ENCODE measurements at regions not wholly inside any gene's neighbourhood (a gene's known extent, or its start where the extent isn't known, plus 50 kb on each side); places are given as distances from the start of the nearest gene placed in this dataset.

GRCh38 chr1:82390627-82391026 lies 589.9 kb downstream of the ADGRL2 start:
- TF ChIP-seq POLR2AphosphoS5 (IDR thresholded peaks at IDR 0.05) (no peak), POLR2A (IDR thresholded peaks at IDR 0.05; ENCODE audit: low read depth) (no peak), EP300 (IDR thresholded peaks at IDR 0.05) (no peak)
- TF ChIP-seq, protein P1, sequence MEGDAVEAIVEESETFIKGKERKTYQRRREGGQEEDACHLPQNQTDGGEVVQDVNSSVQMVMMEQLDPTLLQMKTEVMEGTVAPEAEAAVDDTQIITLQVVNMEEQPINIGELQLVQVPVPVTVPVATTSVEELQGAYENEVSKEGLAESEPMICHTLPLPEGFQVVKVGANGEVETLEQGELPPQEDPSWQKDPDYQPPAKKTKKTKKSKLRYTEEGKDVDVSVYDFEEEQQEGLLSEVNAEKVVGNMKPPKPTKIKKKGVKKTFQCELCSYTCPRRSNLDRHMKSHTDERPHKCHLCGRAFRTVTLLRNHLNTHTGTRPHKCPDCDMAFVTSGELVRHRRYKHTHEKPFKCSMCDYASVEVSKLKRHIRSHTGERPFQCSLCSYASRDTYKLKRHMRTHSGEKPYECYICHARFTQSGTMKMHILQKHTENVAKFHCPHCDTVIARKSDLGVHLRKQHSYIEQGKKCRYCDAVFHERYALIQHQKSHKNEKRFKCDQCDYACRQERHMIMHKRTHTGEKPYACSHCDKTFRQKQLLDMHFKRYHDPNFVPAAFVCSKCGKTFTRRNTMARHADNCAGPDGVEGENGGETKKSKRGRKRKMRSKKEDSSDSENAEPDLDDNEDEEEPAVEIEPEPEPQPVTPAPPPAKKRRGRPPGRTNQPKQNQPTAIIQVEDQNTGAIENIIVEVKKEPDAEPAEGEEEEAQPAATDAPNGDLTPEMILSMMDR (IDR thresholded peaks at IDR 0.05): no peak
- Histone ChIP-seq H3K4me1 (no peaks in the 10 kb centered on the region), H3K27ac (replicated peaks in 1 of 4) (no peak overlapping the region), H3K27me3 (no peaks in the 10 kb centered on the region), H3K9me3 (no peaks in the 10 kb centered on the region), H3K36me3 (no peaks in the 10 kb centered on the region), H3K4me3 (no peak overlapping the region)
- intact Hi-C loops (cut with DNase I): no loop called here
- no peak for DNase-seq (ENCODE audit: extremely low spot score)
- WGBS: 85% methylated on average over 1 of the region's 1 CpG

DNA sequence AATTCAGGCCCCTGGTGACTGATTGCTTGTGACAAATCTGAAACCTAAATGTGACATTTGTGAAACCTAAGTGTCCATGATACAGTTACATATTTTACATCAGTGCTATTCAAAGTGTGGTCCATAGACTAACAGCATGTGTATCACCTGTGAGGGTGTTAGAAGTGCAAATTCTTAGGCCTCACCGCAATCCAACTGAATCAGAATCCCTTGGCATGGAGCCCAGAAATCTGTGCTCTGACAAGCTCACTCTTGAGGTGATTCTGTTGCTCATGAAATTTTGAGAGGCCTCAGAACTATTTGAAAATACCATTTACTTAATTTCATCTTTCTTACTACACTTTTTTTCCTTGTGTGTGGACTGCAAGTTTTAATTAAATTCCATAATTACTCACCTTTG lies 587.9 kb downstream of the ADGRL2 start:
- H3K36me3 ChIP-seq: no peaks in the 10 kb centered on the region
- no peaks in the 10 kb centered on the region for H3K27me3 ChIP-seq
- no peaks in the 10 kb centered on the region for H3K9me3 ChIP-seq
- WGBS: 59% methylated on average over 1 of the region's 1 CpG
- H3K27ac ChIP-seq (replicated peaks in 1 of 4): no peak overlapping the region
- no peak for DNase-seq (ENCODE audit: extremely low spot score)
- no peak overlapping the region for H3K4me3 ChIP-seq
- H3K4me1 ChIP-seq: no peaks in the 10 kb centered on the region
- TF ChIP-seq POLR2AphosphoS5 (IDR thresholded peaks at IDR 0.05): no peak
- no peak for TF ChIP-seq POLR2A (IDR thresholded peaks at IDR 0.05; ENCODE audit: low read depth)
- TF ChIP-seq, protein P1 (IDR thresholded peaks at IDR 0.05): no peak
- TF ChIP-seq EP300 (IDR thresholded peaks at IDR 0.05): no peak
- intact Hi-C loops (cut with DNase I): no loop called here

DNA sequence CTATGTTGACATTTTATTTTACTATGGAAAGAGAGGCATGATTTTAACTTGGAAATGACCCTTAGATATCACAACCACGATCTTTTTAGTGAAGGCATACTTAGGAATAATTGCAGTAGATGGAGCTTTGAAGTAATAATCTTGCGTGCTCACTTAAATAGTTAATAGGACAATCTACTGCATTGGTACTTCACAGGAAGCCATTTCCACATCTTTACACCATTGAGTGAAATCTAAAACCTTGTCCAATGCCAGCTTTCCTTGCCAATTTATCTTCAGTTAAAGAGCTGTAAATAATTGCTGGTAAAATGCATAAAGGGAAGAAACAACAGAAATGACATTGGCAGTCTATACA lies 586.3 kb downstream of the ADGRL2 start:
- H3K4me3 ChIP-seq: no peak overlapping the region
- H3K27me3 ChIP-seq: no peaks in the 10 kb centered on the region
- no peaks in the 10 kb centered on the region for H3K9me3 ChIP-seq
- TF ChIP-seq, protein P1 (IDR thresholded peaks at IDR 0.05): no peak
- TF ChIP-seq POLR2AphosphoS5 (IDR thresholded peaks at IDR 0.05) (no peak), EP300 (IDR thresholded peaks at IDR 0.05) (no peak), POLR2A (IDR thresholded peaks at IDR 0.05; ENCODE audit: low read depth) (no peak)
- no peak for DNase-seq (ENCODE audit: extremely low spot score)
- H3K27ac ChIP-seq (replicated peaks in 1 of 4): no peak overlapping the region
- intact Hi-C loops (cut with DNase I): no loop called here
- 85% methylated on average over 2 of the region's 2 CpGs for WGBS
- H3K4me1 ChIP-seq: no peaks in the 10 kb centered on the region
- no peaks in the 10 kb centered on the region for H3K36me3 ChIP-seq

DNA sequence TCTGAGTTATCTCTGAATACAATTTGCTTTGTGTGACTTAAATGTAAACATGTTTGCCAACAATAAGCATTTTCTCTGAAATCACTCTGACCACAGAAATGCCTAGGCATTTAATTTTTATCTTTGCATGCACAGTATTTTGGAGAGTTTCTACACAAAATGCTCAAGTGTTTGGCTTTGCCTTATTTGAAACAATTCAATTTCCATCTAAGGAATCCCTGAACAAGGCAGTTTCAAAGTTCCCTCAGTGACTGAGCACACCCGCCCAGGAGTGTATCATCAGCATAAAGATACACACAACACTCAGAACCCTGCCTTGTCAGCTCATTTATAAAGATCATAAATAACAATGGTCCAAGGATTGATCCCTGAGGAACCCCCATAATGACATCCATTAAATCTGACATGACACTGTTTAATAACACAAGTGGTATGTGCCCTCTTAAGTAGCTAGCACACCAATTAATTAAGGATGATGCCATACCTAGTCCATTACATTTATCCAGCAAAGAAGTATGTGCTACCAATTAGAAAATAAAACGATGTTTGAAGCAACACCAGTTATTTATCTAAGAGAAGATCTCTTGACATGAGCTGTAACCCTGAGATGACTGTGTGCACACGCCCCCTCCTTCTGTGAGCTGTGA lies 585.8 kb downstream of the ADGRL2 start:
- Histone ChIP-seq H3K4me3 (no peak overlapping the region), H3K4me1 (no peaks in the 10 kb centered on the region), H3K27ac (replicated peaks in 1 of 4) (no peak overlapping the region), H3K27me3 (no peaks in the 10 kb centered on the region), H3K9me3 (no peaks in the 10 kb centered on the region), H3K36me3 (no peaks in the 10 kb centered on the region)
- TF ChIP-seq EP300 (IDR thresholded peaks at IDR 0.05) (no peak), POLR2A (IDR thresholded peaks at IDR 0.05; ENCODE audit: low read depth) (no peak), POLR2AphosphoS5 (IDR thresholded peaks at IDR 0.05) (no peak)
- TF ChIP-seq, protein P1 (IDR thresholded peaks at IDR 0.05): no peak
- no peak for DNase-seq (ENCODE audit: extremely low spot score)
- intact Hi-C loops (cut with DNase I): no loop called here
- 80% methylated on average over 3 of the region's 3 CpGs for WGBS

DNA sequence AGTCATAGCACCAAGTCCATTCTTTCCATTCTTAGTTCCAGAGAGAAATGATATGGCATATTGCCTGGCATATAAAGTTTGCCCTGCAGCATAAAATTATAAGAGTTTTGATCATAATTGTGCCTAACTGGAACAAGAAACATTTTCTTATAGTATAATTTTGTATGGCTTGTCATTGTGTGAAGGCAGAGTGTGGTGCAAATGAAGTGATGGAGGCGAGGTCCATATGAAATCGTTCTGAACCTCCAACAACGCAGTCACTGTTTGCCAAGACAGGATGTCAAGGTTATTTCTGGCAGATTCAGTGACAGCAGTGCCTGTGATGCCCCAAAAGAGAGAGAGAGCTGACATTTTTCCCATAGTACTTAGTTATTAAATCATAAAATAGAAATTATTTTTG lies 584.0 kb downstream of the ADGRL2 start:
- Histone ChIP-seq H3K36me3 (no peaks in the 10 kb centered on the region), H3K9me3 (no peaks in the 10 kb centered on the region), H3K4me3 (no peak overlapping the region), H3K4me1 (no peaks in the 10 kb centered on the region), H3K27ac (replicated peaks in 1 of 4) (no peak overlapping the region), H3K27me3 (no peaks in the 10 kb centered on the region)
- intact Hi-C loops (cut with DNase I): no loop called here
- 79% methylated on average over 3 of the region's 3 CpGs for WGBS
- DNase-seq (ENCODE audit: extremely low spot score): no peak
- TF ChIP-seq POLR2AphosphoS5 (IDR thresholded peaks at IDR 0.05): no peak
- TF ChIP-seq EP300 (IDR thresholded peaks at IDR 0.05): no peak
- TF ChIP-seq, protein P1 (IDR thresholded peaks at IDR 0.05): no peak
- no peak for TF ChIP-seq POLR2A (IDR thresholded peaks at IDR 0.05; ENCODE audit: low read depth)
